ENCODE measurements at regions not wholly inside any gene's neighbourhood (a gene's known extent, or its start where the extent isn't known, plus 50 kb on each side); places are given as distances from the start of the nearest gene placed in this dataset.

DNA sequence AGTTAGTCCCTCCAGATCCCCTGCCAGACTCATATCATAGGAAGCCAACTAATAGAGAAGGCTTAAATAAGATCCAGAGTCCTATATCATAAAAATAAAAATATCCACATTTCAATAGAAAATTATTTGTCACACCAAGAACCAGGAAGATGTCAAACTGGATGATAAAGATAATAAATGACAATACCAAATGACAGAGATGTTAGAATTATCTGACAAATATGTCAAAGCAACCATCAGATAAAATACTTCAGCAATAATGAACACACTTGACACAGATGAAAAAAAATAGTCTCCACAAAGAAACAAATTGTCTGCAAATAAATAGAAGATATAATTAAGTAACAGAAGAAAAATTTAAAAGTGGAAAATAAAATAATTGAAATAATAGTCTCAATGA lies 300.7 kb upstream of the FTMT start:
- Histone ChIP-seq H3K36me3 (no peaks in the 10 kb centered on the region), H3K4me1 (no peaks in the 10 kb centered on the region), H3K27ac (no peak overlapping the region), H3K4me3 (no peak overlapping the region), H3K9me3 (no peaks in the 10 kb centered on the region), H3K27me3 (no peaks in the 10 kb centered on the region)
- TF ChIP-seq POLR2A (IDR thresholded peaks at IDR 0.05) = no peak
- TF ChIP-seq POLR2AphosphoS5 (IDR thresholded peaks at IDR 0.05) = no peak
- TF ChIP-seq, protein P1, sequence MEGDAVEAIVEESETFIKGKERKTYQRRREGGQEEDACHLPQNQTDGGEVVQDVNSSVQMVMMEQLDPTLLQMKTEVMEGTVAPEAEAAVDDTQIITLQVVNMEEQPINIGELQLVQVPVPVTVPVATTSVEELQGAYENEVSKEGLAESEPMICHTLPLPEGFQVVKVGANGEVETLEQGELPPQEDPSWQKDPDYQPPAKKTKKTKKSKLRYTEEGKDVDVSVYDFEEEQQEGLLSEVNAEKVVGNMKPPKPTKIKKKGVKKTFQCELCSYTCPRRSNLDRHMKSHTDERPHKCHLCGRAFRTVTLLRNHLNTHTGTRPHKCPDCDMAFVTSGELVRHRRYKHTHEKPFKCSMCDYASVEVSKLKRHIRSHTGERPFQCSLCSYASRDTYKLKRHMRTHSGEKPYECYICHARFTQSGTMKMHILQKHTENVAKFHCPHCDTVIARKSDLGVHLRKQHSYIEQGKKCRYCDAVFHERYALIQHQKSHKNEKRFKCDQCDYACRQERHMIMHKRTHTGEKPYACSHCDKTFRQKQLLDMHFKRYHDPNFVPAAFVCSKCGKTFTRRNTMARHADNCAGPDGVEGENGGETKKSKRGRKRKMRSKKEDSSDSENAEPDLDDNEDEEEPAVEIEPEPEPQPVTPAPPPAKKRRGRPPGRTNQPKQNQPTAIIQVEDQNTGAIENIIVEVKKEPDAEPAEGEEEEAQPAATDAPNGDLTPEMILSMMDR (IDR thresholded peaks at IDR 0.05) = no peak
- intact Hi-C loops (cut with DNase I; ENCODE audit: low total_unique reads) = no loop called here
- DNase-seq (ENCODE audit: low spot score in 2 of 2) = no peak

DNA sequence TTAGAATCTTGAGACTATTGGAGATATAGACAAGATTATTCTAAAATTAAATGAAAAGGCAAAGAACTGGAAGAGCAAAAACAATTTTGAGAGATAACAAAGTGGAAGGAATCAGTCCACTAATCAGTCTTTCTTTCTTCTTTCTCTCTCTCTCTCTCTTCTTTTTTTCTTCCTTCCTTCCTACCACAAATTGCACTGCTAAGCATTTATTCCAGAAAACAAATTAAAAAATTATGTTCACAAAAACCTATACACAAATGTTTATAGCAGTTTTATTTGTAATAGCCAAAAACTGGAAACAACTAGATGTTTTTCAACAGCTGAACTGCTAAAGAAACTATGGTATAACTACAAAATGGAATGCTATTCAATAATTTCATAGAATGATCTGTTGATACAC lies 291.9 kb upstream of the FTMT start:
- no peaks in the 10 kb centered on the region for H3K27me3 ChIP-seq
- intact Hi-C loops (cut with DNase I; ENCODE audit: low total_unique reads) = no loop called here
- H3K9me3 ChIP-seq = peaks cover 0 to 11% of the 10 kb centered on the region in 2 donors
- H3K4me1 ChIP-seq = no peaks in the 10 kb centered on the region
- no peak for DNase-seq (ENCODE audit: low spot score in 2 of 2)
- TF ChIP-seq POLR2A (IDR thresholded peaks at IDR 0.05) (no peak), POLR2AphosphoS5 (IDR thresholded peaks at IDR 0.05) (no peak)
- TF ChIP-seq, protein P1 (IDR thresholded peaks at IDR 0.05) = no peak
- H3K36me3 ChIP-seq = no peaks in the 10 kb centered on the region
- no peak overlapping the region for H3K27ac ChIP-seq
- H3K4me3 ChIP-seq = no peak overlapping the region

DNA sequence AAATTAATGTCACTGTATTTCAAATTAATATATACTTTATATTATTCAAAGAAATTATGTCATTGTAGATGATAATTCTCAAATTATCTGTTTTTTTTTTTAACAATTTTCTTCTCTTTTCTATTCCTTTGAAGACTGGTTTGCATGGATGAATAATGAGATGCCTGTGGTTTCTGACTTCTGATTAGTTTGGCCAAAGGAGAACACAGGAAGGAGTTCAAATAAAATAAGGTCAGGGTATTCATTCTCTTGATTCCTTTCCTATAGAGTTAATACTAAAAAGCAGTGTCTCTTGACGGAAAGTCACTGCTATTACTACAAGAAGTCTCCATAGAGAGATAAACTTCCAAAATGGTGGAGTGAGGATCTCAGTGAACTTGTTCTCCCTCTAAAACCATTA lies 279.6 kb upstream of the FTMT start:
- Histone ChIP-seq H3K4me1 (no peaks in the 10 kb centered on the region), H3K27me3 (no peaks in the 10 kb centered on the region), H3K27ac (no peak overlapping the region), H3K9me3 (no peaks in the 10 kb centered on the region), H3K36me3 (no peaks in the 10 kb centered on the region), H3K4me3 (no peak overlapping the region)
- intact Hi-C loops (cut with DNase I; ENCODE audit: low total_unique reads) = no loop called here
- DNase-seq (ENCODE audit: low spot score in 2 of 2) = no peak
- TF ChIP-seq POLR2AphosphoS5 (IDR thresholded peaks at IDR 0.05) (no peak), POLR2A (IDR thresholded peaks at IDR 0.05) (no peak)
- TF ChIP-seq, protein P1 (IDR thresholded peaks at IDR 0.05) = no peak

DNA sequence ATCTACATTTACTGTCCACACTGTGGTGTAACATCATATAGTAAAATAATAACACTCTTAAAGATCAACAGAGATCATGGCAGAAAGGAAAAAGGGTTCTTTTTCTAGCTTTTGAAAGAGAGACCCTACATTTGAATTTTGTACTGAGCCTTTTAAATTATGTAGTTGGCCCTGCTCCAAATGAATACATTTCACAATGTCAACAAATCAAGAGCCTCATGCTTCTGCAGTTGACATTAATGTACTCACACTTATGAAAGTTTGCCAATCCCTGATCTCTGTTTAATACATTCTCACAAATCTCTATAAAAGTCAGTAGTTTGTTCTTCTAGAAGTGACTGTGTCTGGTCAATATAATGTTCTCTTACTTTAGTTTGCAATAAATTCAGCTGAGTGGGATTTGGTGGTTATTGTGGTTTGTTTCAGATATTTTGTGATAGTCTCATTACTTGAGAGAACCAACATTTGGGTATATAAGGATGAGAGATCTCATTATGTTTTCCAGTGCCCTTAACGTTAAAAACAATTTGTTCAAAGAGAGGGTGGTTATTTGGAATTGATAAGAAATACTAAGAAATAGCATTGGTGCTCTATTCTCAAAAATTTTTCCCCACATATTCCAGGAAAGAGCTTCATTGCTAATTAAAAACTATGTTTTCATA lies 277.8 kb upstream of the FTMT start:
- H3K4me1 ChIP-seq = no peaks in the 10 kb centered on the region
- TF ChIP-seq POLR2AphosphoS5 (IDR thresholded peaks at IDR 0.05) (no peak), POLR2A (IDR thresholded peaks at IDR 0.05) (no peak)
- TF ChIP-seq, protein P1 (IDR thresholded peaks at IDR 0.05) = no peak
- H3K27ac ChIP-seq = no peak overlapping the region
- no peak overlapping the region for H3K4me3 ChIP-seq
- no peak for DNase-seq (ENCODE audit: low spot score in 2 of 2)
- H3K27me3 ChIP-seq = no peaks in the 10 kb centered on the region
- H3K36me3 ChIP-seq = no peaks in the 10 kb centered on the region
- intact Hi-C loops (cut with DNase I; ENCODE audit: low total_unique reads) = no loop called here
- H3K9me3 ChIP-seq = no peaks in the 10 kb centered on the region

DNA sequence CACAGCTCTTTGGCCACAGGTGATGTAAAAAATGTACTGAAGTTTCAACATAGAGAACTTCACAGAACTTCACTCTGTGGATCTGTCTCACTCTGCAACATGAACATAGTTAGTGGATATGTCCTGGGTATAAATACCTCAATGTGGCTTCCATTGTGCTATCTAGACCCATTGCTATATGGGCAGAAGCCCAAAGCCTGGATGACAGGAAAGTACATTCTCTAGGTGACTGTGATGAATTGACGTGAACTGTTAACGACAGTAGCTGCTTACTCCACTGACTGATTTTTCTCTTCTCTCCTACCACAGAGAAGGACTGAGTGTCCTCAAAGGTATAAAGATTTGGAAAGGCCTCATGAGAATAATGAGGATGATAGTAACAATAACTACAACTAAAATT lies 270.1 kb upstream of the FTMT start:
- TF ChIP-seq, protein P1 (IDR thresholded peaks at IDR 0.05) = no peak
- TF ChIP-seq POLR2A (IDR thresholded peaks at IDR 0.05) (no peak), POLR2AphosphoS5 (IDR thresholded peaks at IDR 0.05) (no peak)
- Histone ChIP-seq H3K27ac (no peak overlapping the region), H3K27me3 (no peaks in the 10 kb centered on the region), H3K4me1 (no peaks in the 10 kb centered on the region), H3K36me3 (no peaks in the 10 kb centered on the region), H3K4me3 (no peak overlapping the region), H3K9me3 (no peaks in the 10 kb centered on the region)
- intact Hi-C loops (cut with DNase I; ENCODE audit: low total_unique reads) = no loop called here
- no peak for DNase-seq (ENCODE audit: low spot score in 2 of 2)
